DOHH2 (cell line): ENCODE measurements at regions not wholly inside any gene's neighbourhood (a gene's known extent, or its start where the extent isn't known, plus 50 kb on each side); places are given as distances from the start of the nearest gene placed in this dataset.

Source experiments
- H3F3A ChIP-seq: fragments of 200-600 bp; sonication (generic), shearing (Covaris generic); 2 replicates; pipeline ENCODE4 v1.6.0; 2016; ENCODE audit warnings: antibody characterized with exemption, mild to moderate bottlenecking; ENCODE audit not compliant: control insufficient read depth, insufficient read depth
- H3K27ac ChIP-seq: fragments of 200-600 bp; sonication (generic); 2 replicates; pipeline ENCODE4 v1.5.1; 2014; ENCODE audit warnings: low read depth, mild to moderate bottlenecking, low read length, moderate library complexity
- H3K27me3 ChIP-seq: fragments of 200-600 bp; sonication (generic); 2 replicates; pipeline ENCODE4 v1.6.1; 2014; ENCODE audit warnings: mild to moderate bottlenecking, low read length, mixed read lengths; ENCODE audit not compliant: control insufficient read depth
- H3K36me3 ChIP-seq: fragments of 200-600 bp; sonication (generic); 2 replicates; pipeline ENCODE4 v1.6.1; 2014; ENCODE audit warnings: mild to moderate bottlenecking, low read length, moderate library complexity, mixed read lengths; ENCODE audit not compliant: control insufficient read depth
- H3K4me1 ChIP-seq: fragments of 200-600 bp; sonication (generic); 2 replicates; pipeline ENCODE4 v1.6.1; 2014; ENCODE audit warnings: mild to moderate bottlenecking, low read length, mixed read lengths; ENCODE audit not compliant: control insufficient read depth
- H3K4me2 ChIP-seq: fragments of 200-600 bp; sonication (generic); 2 replicates; pipeline ENCODE4 v1.6.0; 2014; ENCODE audit warnings: mild to moderate bottlenecking, low read length, moderate library complexity
- H3K4me3 ChIP-seq: fragments of 200-600 bp; sonication (generic); 2 replicates; pipeline ENCODE4 v1.5.1; 2014; ENCODE audit warnings: mild to moderate bottlenecking, low read length, mixed read lengths
- H3K79me2 ChIP-seq: fragments of 200-600 bp; sonication (generic); 2 replicates; pipeline ENCODE4 v1.6.1; 2014; ENCODE audit warnings: mild to moderate bottlenecking, low read length, mixed read lengths; ENCODE audit not compliant: control insufficient read depth
- H3K9me2 ChIP-seq: fragments of 200-600 bp; sonication (generic); replicated peaks from 2 replicates; pipeline ENCODE4 v1.6.1; 2014; ENCODE audit warnings: mild to moderate bottlenecking, low read length, mixed read lengths; ENCODE audit not compliant: control insufficient read depth
- H3K9me3 ChIP-seq: fragments of 200-600 bp; sonication (generic); 2 replicates; pipeline ENCODE4 v1.6.1; 2014; ENCODE audit warnings: antibody characterized with exemption, low read length, mixed read lengths; ENCODE audit not compliant: control insufficient read depth, insufficient read depth
- H4K20me1 ChIP-seq: fragments of 200-600 bp; sonication (generic); 2 replicates; pipeline ENCODE4 v1.6.0; 2014; ENCODE audit warnings: low read depth, mild to moderate bottlenecking, antibody characterized with exemption, low read length, moderate library complexity; ENCODE audit not compliant: control insufficient read depth, insufficient read depth
- CTCF ChIP-seq: fragments of 200-600 bp; sonication (generic); IDR thresholded peaks from one replicate; pipeline ENCODE4 v1.5.1; 2014; ENCODE audit warnings: antibody characterized with exemption, mild to moderate bottlenecking, low read depth, low read length; ENCODE audit not compliant: poor library complexity, severe bottlenecking
- EZH2phosphoT487 ChIP-seq: fragments of 200-600 bp; sonication (generic); IDR thresholded peaks from 2 replicates; pipeline ENCODE4 v1.6.1; 2017; ENCODE audit warnings: borderline replicate concordance, mild to moderate bottlenecking, antibody characterized with exemption, low read length, moderate library complexity, mixed read lengths

- Histone ChIP-seq H3K4me3 (no peak overlapping the region), H3K27me3 (no peaks in the 10 kb centered on the region), H3F3A (no peaks in the 10 kb centered on the region), H3K4me1 (no peaks in the 10 kb centered on the region), H3K36me3 (no peaks in the 10 kb centered on the region), H3K27ac (no peak overlapping the region), H4K20me1 (no peaks in the 10 kb centered on the region), H3K79me2 (no peaks in the 10 kb centered on the region), H3K9me2 (no peaks in the 10 kb centered on the region), H3K4me2 (no peak overlapping the region), H3K9me3 (no peaks in the 10 kb centered on the region)
- TF ChIP-seq EZH2phosphoT487 (no peak), CTCF (no peak)
These were observed 368.6 kb downstream of the TMA16 start for GRCh38 chr4:163863082-163863481.

GRCh38 chr4:163865010-163865409 lies 370.5 kb downstream of the TMA16 start:
- TF ChIP-seq EZH2phosphoT487 = no peak
- TF ChIP-seq CTCF = no peak
- no peaks in the 10 kb centered on the region for H3K79me2 ChIP-seq
- H3K36me3 ChIP-seq = no peaks in the 10 kb centered on the region
- H3K4me3 ChIP-seq = no peak overlapping the region
- H3K27me3 ChIP-seq = no peaks in the 10 kb centered on the region
- no peak overlapping the region for H3K4me2 ChIP-seq
- no peak overlapping the region for H3K27ac ChIP-seq
- H3K9me2 ChIP-seq = no peaks in the 10 kb centered on the region
- H3F3A ChIP-seq = no peaks in the 10 kb centered on the region
- no peaks in the 10 kb centered on the region for H3K9me3 ChIP-seq
- no peaks in the 10 kb centered on the region for H3K4me1 ChIP-seq
- H4K20me1 ChIP-seq = no peaks in the 10 kb centered on the region

GRCh38 chr4:163866728-163867315 lies 372.3 kb downstream of the TMA16 start:
- Histone ChIP-seq H4K20me1 (no peaks in the 10 kb centered on the region), H3F3A (no peaks in the 10 kb centered on the region), H3K4me2 (no peak overlapping the region), H3K4me3 (no peak overlapping the region), H3K9me2 (no peaks in the 10 kb centered on the region), H3K79me2 (no peaks in the 10 kb centered on the region), H3K27ac (no peak overlapping the region), H3K4me1 (no peaks in the 10 kb centered on the region), H3K9me3 (no peaks in the 10 kb centered on the region), H3K27me3 (no peaks in the 10 kb centered on the region), H3K36me3 (no peaks in the 10 kb centered on the region)
- TF ChIP-seq CTCF (no peak), EZH2phosphoT487 (no peak)
